ENCODE measurements at regions not wholly inside any gene's neighbourhood (a gene's known extent, or its start where the extent isn't known, plus 50 kb on each side); places are given as distances from the start of the nearest gene placed in this dataset.
A peak's percentile ranks its signal among the peaks of the same experiment; 100 is the strongest.

DNA sequence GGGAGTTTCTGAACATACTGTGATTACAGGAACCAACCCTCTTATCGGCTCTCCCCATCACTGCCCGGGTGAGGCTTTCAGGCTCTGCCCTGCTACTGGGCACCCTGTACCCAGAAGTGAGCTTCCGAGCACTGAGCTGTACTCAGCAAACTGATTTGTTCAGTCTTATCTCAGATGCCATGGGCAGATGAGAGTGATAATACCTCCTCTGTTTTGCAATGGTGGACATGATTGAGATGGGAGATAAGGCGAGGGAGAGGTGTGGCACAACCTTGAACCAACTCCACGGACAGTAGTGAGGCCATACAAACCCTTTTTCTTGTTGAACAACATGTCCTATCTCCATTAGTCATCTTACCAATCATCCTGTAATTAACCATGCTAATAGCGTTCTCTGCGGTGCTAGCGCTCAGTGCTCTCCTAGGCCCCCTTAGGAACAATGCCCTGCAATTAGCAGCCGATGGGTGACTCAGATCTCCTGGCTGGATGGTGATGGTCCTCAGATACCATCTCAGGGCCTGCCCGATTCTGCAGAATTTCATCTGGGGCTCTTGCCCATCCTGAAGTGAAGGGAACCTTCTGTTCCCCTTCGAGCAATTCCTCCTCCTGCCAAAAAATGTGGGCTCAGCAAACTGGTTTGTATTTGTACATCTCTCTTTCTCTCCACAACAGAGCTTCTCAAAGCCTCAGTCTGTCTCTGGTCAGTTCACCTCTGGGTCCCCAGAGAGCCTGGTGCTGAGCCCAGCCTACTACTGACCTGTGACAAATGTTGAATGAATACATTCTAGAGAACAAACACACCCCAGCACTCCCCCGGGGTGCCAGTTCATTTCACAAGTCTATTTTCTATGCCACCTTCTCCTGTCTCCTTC lies 139.3 kb upstream of the IRX3 start:
- ATAC-seq, result no peak
- no peak for DNase-seq (ENCODE audit: low spot score)

DNA sequence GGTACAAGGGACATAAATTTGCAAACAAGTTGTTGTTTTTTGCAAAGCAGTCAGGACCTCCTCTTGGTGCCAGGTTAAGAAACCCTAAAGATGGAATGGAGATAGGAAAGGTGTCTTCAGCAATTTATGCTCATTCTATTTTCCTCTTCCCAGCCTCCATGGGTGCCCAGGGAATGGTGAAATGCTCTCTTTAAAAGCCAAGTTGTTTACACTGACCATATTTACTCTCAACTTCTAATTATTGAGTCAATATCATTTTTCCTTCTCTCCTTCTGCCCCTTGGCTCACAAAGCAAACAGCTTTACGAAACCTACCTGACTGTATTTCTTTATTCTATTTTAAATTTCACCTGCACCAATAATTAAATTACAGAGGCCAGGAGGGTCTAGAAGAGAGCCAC lies 138.5 kb upstream of the IRX3 start:
- ATAC-seq, result no peak
- no peak for DNase-seq (ENCODE audit: low spot score)

- DNase-seq (ENCODE audit: low spot score) (peak; percentile 58), ATAC-seq (peak; percentile 27)
These were observed 137.5 kb upstream of the IRX3 start for GRCh38 chr16:54424043-54424451.

- ATAC-seq (peak; percentile 10), DNase-seq (ENCODE audit: low spot score) (no peak)
These were observed 136.0 kb upstream of the IRX3 start for GRCh38 chr16:54422569-54422978.

DNA sequence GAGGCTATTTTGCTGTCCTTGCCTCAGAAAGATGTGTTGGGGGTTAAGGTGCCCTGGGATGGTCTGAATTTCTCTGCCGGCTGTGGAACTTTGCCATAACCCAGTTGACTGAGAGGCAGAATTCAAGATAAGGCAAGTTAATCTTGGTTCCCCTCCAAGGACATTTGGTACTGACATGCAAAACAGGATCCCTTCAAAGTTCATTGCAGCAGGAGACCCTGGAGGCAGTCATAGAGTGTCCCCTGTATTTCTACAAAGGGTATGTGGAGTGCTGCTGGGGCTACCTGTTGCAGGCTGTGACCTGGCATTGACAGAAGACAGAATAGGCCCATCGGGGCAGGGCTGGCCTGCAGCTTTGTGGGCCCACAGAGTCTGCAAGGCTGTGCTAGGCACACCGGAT lies 135.6 kb upstream of the IRX3 start:
- peak; percentile 80 for DNase-seq (ENCODE audit: low spot score)
- peak; percentile 78 for ATAC-seq

DNA sequence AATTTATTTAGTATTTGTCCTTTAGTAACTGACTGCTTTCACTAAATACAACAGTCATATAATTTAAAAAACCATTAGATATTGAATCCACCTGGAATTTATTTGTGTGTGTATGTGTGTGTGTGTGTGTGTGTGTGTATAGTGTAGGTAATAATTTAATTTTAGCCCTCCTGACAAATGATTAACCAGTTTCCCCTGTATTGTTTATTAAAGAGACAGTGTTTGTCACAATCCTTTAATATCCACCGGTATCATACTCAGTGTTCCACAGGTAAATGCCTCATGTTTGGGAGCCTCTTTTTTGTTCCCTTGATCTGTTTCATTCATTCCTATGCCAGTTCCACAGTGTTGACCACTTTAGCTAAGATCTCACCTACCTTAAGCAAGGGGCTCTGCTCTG lies 134.6 kb upstream of the IRX3 start:
- ATAC-seq, result peak; percentile 65
- no peak for DNase-seq (ENCODE audit: low spot score)

GRCh38 chr16:54418903-54419302 lies 132.3 kb upstream of the IRX3 start:
- DNase-seq (ENCODE audit: low spot score), result no peak
- ATAC-seq, result no peak

GRCh38 chr16:54417384-54417783 lies 130.8 kb upstream of the IRX3 start:
- ATAC-seq (no peak), DNase-seq (ENCODE audit: low spot score) (no peak)

DNA sequence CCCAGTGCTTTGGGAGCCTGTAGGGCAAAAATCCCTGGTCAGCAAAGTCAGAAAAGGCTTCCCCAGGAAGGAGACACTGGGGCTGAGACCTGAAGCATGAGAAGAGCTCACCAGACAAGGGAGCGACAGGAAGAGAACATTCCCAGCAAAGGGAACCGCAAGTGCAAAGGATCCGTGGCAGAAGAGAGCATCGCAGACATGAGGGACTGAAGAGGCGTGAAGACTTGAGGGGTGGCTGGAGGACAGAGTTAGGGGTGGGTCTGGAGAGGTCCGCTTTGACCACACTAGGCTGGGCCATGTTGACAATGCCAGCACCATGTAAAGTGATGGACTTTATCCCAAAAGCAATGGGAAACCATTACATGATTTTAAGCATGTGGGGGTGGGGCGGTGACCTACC lies 128.1 kb upstream of the IRX3 start:
- ATAC-seq (no peak), DNase-seq (ENCODE audit: low spot score) (no peak)

- ATAC-seq, result no peak
- DNase-seq (ENCODE audit: low spot score), result no peak
These were observed 126.3 kb upstream of the IRX3 start for GRCh38 chr16:54412777-54413455.

DNA sequence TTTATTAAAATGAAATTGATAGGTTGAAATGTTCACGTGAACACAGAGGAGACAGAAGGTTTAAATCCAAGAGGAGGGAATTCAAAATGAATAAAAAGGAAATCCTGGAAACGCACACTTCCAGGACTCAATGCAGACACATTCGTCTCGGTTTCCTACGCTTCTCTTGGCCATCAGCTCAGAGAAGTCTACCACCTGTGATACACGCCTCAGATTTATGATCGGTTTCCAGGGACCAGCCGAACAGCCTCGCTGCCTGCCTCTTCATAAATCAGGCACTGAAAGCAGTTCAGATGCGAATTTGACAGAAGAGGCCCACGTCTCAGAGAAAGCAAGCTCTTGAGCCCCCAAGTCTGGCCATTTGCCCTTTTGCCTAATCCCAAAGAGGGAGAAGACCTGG lies 125.5 kb upstream of the IRX3 start:
- DNase-seq (ENCODE audit: low spot score) (no peak), ATAC-seq (no peak)

DNA sequence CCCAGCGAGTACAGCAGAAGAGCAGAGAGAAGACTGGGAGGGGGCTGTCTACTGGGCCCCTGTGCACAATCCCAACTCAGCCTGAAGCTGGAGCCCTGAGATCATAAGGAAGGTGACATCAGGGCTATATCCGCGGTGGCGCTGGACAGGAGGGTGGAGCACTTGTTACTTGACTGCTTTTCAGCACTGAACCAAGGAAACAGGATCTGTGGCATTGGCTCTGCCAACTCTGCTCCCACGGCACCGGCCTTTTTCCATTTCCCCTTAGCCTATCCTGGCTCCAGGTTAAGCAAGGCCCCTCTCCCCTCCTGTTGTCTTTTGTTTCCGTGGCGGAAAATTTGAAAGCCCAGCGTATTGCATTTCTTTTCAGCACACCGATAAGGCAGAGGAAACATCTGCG lies 125.0 kb upstream of the IRX3 start:
- no peak for ATAC-seq
- no peak for DNase-seq (ENCODE audit: low spot score)

DNA sequence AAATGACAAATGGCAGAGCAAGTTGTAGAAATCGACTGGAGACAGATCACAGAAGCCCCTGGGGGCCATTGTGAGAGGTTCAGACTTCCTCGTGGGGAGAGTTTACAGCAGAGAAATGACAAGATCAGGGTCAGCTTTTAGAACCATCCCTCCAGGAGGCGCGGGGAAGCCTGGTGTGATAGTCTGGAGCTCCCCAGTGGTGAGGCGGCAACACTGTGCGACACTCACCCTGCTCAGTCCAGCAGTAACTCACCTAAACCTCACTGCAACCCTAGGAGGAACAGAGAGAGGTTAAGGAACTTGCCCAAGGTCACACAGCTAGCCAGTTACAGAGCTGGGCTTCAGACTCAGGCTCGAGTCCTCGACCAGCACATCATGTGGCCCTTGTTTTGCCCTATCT lies 123.4 kb upstream of the IRX3 start:
- ATAC-seq (no peak), DNase-seq (ENCODE audit: low spot score) (no peak)

DNA sequence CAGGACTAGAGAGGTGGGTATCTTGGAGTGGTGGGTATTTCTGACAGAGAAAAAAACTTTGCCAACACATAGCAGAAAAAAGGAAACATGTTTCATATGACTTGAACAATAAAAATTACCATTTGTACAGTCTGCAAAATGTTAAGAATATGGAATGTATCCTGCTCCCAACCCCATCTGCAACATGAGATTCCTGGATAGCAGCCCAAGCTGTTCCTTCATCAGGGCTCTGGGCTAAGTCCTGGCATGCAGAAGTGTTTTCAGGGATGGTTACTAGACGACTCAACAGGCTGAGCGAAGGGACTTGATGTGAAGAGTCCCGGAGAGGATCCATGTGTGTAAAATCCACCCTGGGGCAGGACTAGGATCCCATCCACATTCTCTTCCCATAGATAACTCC lies 121.0 kb upstream of the IRX3 start:
- DNase-seq (ENCODE audit: low spot score), result no peak
- ATAC-seq, result no peak

DNA sequence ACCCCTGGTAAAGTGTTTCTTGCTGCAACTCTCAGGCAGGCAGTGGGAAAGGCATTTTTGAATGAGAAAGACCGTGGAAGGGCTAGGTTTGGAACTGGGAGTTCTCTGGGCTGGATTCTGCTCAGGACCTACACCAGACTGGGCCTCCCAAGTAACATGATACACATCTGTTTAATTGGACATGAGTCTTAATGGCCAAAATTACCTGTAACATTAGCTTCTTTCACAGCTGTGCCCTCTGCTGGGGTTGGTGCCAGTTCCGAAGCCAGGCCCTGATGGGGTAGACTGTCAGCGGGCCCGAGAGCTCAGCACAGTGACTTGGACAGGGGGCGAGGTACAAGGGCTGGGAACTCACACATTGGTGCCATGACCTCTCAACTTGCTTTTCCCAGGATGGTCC lies 118.9 kb upstream of the IRX3 start:
- DNase-seq (ENCODE audit: low spot score) (no peak), ATAC-seq (no peak)

DNA sequence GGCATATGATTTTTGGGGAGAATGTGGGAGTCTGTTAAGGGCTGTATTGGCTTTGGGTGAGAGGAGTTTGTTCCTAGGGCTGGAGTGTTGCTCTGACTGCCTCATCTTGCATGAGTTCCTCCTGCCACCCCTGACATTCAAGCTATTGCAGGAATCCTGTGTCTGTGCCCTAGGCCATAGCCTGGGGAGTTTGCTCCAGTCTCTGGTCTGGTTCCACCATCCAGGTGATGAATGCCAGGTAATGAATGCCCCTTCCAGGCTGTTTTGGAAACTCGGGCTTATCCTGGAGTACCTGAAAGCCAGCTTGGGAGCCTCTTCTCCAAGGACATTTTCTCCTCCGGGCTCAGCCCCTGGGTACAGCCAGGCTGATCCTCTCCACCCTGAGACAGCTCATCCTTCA lies 117.0 kb upstream of the IRX3 start:
- no peak for ATAC-seq
- DNase-seq (ENCODE audit: low spot score), result no peak

DNA sequence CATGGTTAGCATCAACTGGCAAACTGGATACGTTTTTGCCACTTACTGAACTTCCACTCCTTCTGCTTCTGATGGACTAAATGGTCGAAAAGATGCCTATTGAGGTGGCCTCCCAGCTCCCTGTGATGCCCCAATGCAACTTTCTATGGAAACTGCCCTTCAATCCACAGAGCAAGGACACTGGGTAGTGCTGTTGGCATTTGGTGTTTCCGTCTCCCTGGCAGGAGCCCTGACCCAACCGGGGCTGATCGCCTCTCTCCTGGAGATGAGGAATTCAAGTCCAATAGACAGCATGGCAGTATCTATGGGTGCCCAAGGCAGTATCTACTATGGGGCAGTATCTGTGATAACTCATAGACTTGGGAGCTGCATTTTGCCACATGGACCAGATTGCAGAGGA lies 116.3 kb upstream of the IRX3 start:
- DNase-seq (ENCODE audit: low spot score) (no peak), ATAC-seq (no peak)

- ATAC-seq, result peak; percentile 30
These were observed 115.7 kb upstream of the IRX3 start for GRCh38 chr16:54402270-54402669.

DNA sequence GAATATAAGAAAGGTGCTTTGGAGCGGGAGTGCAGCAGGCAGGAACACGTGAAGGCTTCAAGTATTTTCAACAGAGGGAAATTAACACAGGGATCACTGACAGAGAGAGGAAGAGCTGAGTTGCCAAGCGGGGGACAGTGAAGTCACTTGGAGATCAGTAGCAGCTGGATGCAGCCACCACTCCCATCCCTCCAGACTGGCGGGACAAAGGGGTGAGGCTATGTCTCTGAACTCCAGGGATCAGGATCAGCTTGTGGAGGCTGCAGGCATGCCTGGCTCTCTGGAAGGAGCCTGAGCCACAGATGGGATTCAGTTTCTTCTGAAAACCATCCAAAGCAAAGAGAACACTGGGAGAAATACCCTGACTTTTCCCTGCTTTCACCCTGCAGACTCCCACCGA lies 113.7 kb upstream of the IRX3 start:
- DNase-seq (ENCODE audit: low spot score) (no peak), ATAC-seq (no peak)

More at GRCh38 chr16:54402270-54402669, 115.7 kb upstream of the IRX3 start:
- no peak for DNase-seq (ENCODE audit: low spot score)

GRCh38 chr16:54398986-54399385 lies 112.4 kb upstream of the IRX3 start:
- DNase-seq (ENCODE audit: low spot score), result no peak

DNA sequence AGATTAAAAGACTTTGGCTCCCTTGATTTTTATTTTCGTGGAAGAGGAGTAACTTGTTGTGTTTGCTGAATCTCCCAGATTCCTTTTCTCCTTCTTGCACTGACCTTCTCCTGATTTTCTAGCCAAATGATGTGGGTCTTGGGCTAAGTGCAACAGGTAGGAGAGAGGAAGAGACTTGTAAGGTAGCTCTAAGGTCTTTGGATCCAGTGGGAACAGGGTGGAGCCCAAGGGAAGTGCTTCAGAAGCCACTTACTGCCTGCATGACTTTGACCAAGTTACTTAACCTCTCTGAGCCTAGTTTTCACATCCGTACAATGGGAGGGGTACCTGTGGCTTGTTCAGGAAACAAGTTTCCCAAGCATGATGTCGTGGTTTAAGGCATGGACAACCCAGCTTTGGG lies 111.3 kb upstream of the IRX3 start:
- no peak for ATAC-seq
- DNase-seq (ENCODE audit: low spot score), result no peak

More at GRCh38 chr16:54398986-54399385, 112.4 kb upstream of the IRX3 start:
- no peak for ATAC-seq

- ATAC-seq (no peak), DNase-seq (ENCODE audit: low spot score) (no peak)
These were observed 110.7 kb upstream of the IRX3 start for GRCh38 chr16:54397190-54397835.
